Upper lobe of left lung (tissue), 6 donors: ENCODE measurements at regions not wholly inside any gene's neighbourhood (a gene's known extent, or its start where the extent isn't known, plus 50 kb on each side); places are given as distances from the start of the nearest gene placed in this dataset.

Experiments
- ATAC-seq, 2 donors: fragments of 200-7000 bp; cut with Tn5 transposase; one replicate each; pipeline ENCODE4 v1.9.1; 2022; ENCODE audit warnings: mild to moderate bottlenecking in 2 of 2, moderate library complexity in 2 of 2; ENCODE audit not compliant: low FRiP score in 2 of 2
- DNase-seq, 2 donors: peaks; one replicate each; pipeline ENCODE4 v3.0.0-alpha.2; 2019 to 2020
- H3K27ac ChIP-seq, 4 donors: fragments of 200-600 bp; sonication (generic); one replicate each; pipeline ENCODE4 v1.5.1; 2016 to 2019
- H3K27me3 ChIP-seq, 4 donors: fragments of 200-600 bp; sonication (generic); one replicate each; pipeline ENCODE4 v1.5.1; 2017 to 2019
- H3K36me3 ChIP-seq, 4 donors: fragments of 200-600 bp; sonication (generic); one replicate each; pipeline ENCODE4 v1.5.1; 2016 to 2019
- H3K4me1 ChIP-seq, 4 donors: fragments of 200-600 bp; sonication (generic); one replicate each; pipeline ENCODE4 v1.5.1; 2018 to 2019
- H3K4me3 ChIP-seq, 4 donors: fragments of 200-600 bp; sonication (generic); one replicate each; pipeline ENCODE4 v1.5.1; 2017 to 2019; ENCODE audit warnings: mild to moderate bottlenecking in 2 of 4, moderate library complexity in 1 of 4
- H3K9me3 ChIP-seq, 4 donors: fragments of 200-600 bp; sonication (generic); one replicate each; pipeline ENCODE4 v1.5.1; 2018 to 2019
- CTCF ChIP-seq, 6 experiments: fragments of 450-650 bp in 4 of 6; fragments of 200-600 bp in 2 of 6; sonication (generic) in 2 of 6; IDR thresholded peaks; one replicate each; pipeline ENCODE4 v1.5.1; 2016 to 2019; ENCODE audit warnings: antibody characterized with exemption in 6 of 6
- EP300 ChIP-seq, 4 donors: sonication (generic); formaldehyde crosslinking; IDR thresholded peaks; one replicate each; pipeline ENCODE4 v1.5.1; 2017; ENCODE audit warnings: antibody characterized with exemption in 4 of 4, control low read depth in 2 of 4
- POLR2A ChIP-seq, 4 donors: fragments of 450-650 bp; IDR thresholded peaks; one replicate each; pipeline ENCODE4 v1.5.1; 2016 to 2017; ENCODE audit warnings: antibody characterized with exemption in 4 of 4, mild to moderate bottlenecking in 2 of 4
- POLR2AphosphoS5 ChIP-seq, 2 donors: sonication (generic); formaldehyde crosslinking; IDR thresholded peaks; one replicate each; pipeline ENCODE4 v1.5.1; 2017; ENCODE audit warnings: antibody characterized with exemption in 2 of 2
- WGBS, 2 donors: methylation state at CpG; one replicate each; pipeline ENCODE4 v1.1.5; 2017 to 2018; 5-methylcytosine and 5-hydroxymethylcytosine counted together
- donor health status: DM: no; HTN: no; CAD: no; lungs with moderate emphysema.
- donor health status: DM: no; HTN: yes; CAD: no; lungs with severe emphysema.

GRCh38 chr9:20224756-20225155, 397.5 kb downstream of the MLLT3 start:
- Histone ChIP-seq H3K4me3 (no peak overlapping the region), H3K36me3 (no peaks in the 10 kb centered on the region), H3K9me3 (no peaks in the 10 kb centered on the region), H3K4me1 (no peaks in the 10 kb centered on the region), H3K27me3 (no peaks in the 10 kb centered on the region), H3K27ac (no peak overlapping the region)
- no peak for ATAC-seq
- no peak for DNase-seq
- WGBS, 2 donors, result 55 to 64% methylated on average over 1 of the region's 1 CpG
- TF ChIP-seq CTCF (IDR thresholded peaks at IDR 0.05), result no peak
- no peak for TF ChIP-seq POLR2A (IDR thresholded peaks at IDR 0.05)
- no peak for TF ChIP-seq EP300 (IDR thresholded peaks at IDR 0.05)

- Histone ChIP-seq H3K4me3 (no peak overlapping the region), H3K27me3 (no peaks in the 10 kb centered on the region), H3K36me3 (no peaks in the 10 kb centered on the region), H3K9me3 (no peaks in the 10 kb centered on the region), H3K27ac (no peak overlapping the region), H3K4me1 (no peaks in the 10 kb centered on the region)
- TF ChIP-seq POLR2AphosphoS5 (IDR thresholded peaks at IDR 0.05) (no peak), POLR2A (IDR thresholded peaks at IDR 0.05) (no peak), EP300 (IDR thresholded peaks at IDR 0.05) (no peak), CTCF (IDR thresholded peaks at IDR 0.05) (no peak)
- WGBS, 2 donors, result 84 to 93% methylated on average over 3 of the region's 3 CpGs
- DNase-seq (no peak), ATAC-seq (no peak)
These were observed 402.0 kb downstream of the MLLT3 start for GRCh38 chr9:20220286-20220685.

GRCh38 chr9:20219437-20219836, 402.9 kb downstream of the MLLT3 start:
- Histone ChIP-seq H3K27me3 (no peaks in the 10 kb centered on the region), H3K27ac (no peak overlapping the region), H3K4me1 (no peaks in the 10 kb centered on the region), H3K4me3 (no peak overlapping the region), H3K9me3 (no peaks in the 10 kb centered on the region), H3K36me3 (no peaks in the 10 kb centered on the region)
- 48 to 50% methylated on average over 5 of the region's 5 CpGs for WGBS, 2 donors
- TF ChIP-seq CTCF (IDR thresholded peaks at IDR 0.05), result no peak
- TF ChIP-seq POLR2A (IDR thresholded peaks at IDR 0.05), result no peak
- no peak for TF ChIP-seq EP300 (IDR thresholded peaks at IDR 0.05)
- no peak for DNase-seq
- no peak for ATAC-seq

GRCh38 chr9:20217596-20217995, 404.7 kb downstream of the MLLT3 start:
- Histone ChIP-seq H3K27ac (no peak overlapping the region), H3K9me3 (no peaks in the 10 kb centered on the region), H3K4me1 (no peaks in the 10 kb centered on the region), H3K4me3 (no peak overlapping the region), H3K36me3 (no peaks in the 10 kb centered on the region), H3K27me3 (no peaks in the 10 kb centered on the region)
- no peak for TF ChIP-seq POLR2A (IDR thresholded peaks at IDR 0.05)
- TF ChIP-seq POLR2AphosphoS5 (IDR thresholded peaks at IDR 0.05), result no peak
- TF ChIP-seq CTCF (IDR thresholded peaks at IDR 0.05), result no peak
- no peak for TF ChIP-seq EP300 (IDR thresholded peaks at IDR 0.05)
- no peak for DNase-seq
- ATAC-seq, result no peak
- WGBS, 2 donors, result 92 to 95% methylated on average over 3 of the region's 3 CpGs

- H3K36me3 ChIP-seq, result no peaks in the 10 kb centered on the region
- H3K9me3 ChIP-seq, result no peaks in the 10 kb centered on the region
- H3K27me3 ChIP-seq, result no peaks in the 10 kb centered on the region
- ATAC-seq (no peak), DNase-seq (no peak)
- H3K4me3 ChIP-seq, result no peak overlapping the region
- H3K4me1 ChIP-seq, result no peaks in the 10 kb centered on the region
- TF ChIP-seq POLR2AphosphoS5 (IDR thresholded peaks at IDR 0.05), result no peak
- no peak for TF ChIP-seq EP300 (IDR thresholded peaks at IDR 0.05)
- no peak for TF ChIP-seq POLR2A (IDR thresholded peaks at IDR 0.05)
- H3K27ac ChIP-seq, result no peak overlapping the region
These were observed 405.9 kb downstream of the MLLT3 start for GRCh38 chr9:20216438-20216837.
